NCI-H748 treated with DMSO at 0.1 percent for 48 hours (cell line): ENCODE measurements at regions not wholly inside any gene's neighbourhood (a gene's known extent, or its start where the extent isn't known, plus 50 kb on each side); places are given as distances from the start of the nearest gene placed in this dataset.

Source experiments
- DNase-seq: peaks from one replicate; lab custom pipeline; 2025; lab: John Stamatoyannopoulos, UW

DNA sequence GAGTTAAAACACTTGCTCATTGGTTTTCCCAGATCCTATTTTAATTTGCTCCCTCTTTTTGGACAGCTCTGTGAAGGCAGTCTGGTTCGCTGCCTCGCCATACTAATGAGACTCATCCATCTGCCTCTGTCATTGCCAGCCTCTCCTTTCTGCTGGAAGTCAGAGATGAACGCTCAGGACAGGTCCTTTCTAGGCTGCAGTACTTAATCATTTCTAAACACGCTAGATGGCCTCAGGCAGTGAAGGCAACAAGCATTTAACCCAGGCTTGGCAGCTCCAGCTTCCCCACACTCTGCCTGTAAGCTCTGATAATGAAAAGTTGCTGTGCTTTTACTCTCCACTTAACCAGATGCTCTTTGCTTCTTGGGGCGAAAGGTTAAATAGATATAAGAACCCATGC is 286.7 kb upstream of the POU3F2 start:
- DNase-seq: no peak

DNA sequence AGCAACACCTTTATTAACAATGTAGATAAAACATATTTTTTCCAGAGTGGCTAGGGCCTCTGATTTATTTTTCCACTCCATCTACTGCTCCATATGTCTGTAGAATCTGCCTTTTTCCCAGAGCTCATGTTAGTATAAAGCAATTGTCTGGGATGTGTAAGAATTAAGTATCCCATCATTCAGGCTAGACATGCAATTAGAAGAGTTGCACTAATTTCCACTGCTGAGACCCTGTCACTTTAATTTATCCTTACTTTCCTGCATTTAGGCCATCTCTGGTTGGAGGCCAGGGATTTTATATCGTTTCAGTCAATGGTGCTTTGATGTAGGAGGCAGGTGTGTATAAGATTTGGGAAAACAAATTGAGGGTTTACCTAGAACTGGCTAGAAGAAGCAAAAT is 286.1 kb upstream of the POU3F2 start:
- no peak for DNase-seq

DNA sequence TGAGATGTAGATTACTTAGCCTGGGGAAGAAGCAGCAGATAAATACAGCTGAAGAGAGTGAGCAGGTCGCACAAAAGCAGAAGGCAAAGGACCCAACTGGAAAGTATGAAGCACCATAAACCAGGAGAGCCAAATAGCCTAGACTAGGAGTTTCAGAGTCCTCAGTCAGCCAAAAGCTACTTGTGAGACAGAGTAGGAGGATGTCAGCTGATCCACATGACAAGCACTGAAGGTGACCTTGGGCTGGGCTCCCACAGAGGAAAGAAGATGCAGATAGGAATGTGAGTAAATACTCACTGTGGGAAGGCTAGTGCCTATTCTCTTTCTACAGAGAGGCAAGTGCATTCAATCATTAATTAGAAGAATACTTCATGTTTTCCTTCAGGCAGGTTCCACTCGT is 274.0 kb upstream of the POU3F2 start:
- no peak for DNase-seq

DNA sequence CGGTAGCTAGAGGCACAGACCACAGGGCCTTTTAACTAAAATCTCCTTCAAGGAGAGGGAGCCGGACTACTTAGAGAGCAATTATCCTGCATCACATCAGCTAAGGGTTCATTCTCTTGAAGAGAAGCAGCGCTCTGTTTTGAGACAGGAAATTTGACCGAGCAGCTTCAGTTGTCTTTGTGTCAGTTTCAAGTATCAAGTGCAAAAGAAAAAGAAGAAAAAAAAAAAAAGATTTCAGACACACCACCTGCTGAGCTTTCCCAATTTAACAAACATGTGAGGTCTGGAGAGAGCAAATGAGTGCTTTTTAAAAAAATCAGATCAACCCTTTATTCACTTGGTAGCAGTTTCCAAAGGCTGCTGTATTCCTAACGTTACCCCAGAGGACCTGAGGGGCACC is 273.5 kb upstream of the POU3F2 start:
- no peak for DNase-seq

DNA sequence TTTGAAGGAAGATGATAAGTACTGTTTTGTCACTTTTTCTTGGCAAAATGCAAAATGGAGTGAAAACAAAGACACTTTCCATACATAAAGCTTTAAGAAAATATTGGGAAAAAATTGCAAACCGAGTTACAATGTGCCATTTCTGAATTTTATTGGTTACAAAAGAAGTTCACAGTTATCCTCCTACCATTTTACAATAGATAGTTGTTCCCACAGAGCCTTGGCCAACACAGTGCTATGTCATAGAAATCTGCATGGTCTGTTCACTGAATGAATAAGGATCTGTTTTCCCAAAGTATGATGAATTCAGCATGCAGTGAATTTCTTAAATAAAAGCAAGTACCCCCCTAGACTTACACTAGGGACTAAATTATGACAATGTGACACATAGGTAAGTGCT is 268.2 kb upstream of the POU3F2 start:
- DNase-seq: no peak

DNA sequence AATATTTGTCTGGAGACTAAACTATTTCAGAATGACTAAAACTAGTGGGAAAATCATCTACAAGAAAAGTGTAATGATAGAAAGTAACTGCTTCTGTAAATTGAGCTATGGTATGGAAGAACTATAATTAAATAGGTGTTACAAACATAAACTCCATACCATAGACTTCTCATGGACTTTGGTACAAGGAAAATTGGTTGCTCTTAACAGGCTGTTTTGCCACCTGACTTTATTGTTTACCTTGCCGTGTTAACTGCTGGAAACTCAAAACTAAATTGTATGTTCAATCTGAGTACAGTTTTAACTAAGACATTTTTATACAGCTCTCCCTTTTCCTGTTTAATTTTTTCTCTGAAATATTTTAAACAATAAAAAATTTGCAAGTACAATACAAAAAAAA is 261.8 kb upstream of the POU3F2 start:
- no peak for DNase-seq

DNA sequence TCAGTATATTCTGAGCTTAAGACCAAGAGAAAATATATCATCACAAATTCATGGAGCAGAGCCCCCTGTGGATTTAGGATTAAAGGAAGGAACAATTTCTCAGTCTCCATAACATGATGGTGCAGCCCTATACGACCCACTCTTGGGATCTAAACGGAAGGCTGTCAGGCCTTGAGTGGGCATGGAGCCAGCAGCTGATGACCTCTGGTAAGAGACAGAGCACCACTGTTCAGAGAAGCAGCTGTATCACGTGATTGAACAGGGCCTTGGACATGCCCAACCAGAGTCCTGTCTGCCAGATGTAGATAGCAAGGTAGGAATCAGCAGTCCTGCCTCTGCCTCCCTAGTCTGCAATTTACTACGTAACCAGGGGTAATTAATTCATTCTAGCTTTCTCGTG is 259.4 kb upstream of the POU3F2 start:
- no peak for DNase-seq

DNA sequence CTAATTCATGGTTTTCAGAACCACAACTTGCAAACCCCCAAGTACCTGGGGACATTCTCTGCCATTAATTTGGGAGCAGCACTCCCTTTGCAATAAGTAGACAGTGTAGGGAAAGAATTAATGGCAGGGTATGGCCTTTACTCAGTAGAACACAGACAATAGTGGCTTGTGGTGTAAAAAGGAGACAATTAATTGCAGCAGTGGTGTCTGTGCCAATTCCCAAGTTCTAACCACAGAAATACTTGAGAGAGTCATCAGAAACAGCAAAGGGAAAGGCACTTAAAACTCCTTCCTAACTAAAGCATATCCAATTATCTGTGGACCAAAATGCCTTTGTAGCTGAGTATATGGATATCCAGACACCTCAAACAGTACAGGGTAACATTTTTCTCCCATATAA is 257.6 kb upstream of the POU3F2 start:
- DNase-seq: no peak

DNA sequence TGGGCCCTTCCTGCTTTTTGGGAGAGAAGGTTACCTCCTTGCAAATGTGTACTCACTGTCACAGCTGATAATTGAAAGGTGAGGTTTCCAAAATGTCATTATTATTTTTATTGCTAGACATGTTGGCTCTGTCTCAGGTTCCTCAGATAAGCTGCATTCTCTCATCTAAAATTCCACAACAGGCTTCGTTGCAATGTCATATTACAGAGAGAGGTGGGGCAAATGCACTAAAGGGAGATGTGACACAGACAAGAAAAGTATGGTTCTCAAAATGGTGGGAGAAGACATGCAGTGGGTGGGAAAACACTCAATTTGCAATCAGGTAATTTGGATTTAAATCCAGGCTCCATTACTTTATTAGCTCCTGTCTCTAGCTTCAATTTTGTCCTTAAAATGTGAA is 256.4 kb upstream of the POU3F2 start:
- no peak for DNase-seq

DNA sequence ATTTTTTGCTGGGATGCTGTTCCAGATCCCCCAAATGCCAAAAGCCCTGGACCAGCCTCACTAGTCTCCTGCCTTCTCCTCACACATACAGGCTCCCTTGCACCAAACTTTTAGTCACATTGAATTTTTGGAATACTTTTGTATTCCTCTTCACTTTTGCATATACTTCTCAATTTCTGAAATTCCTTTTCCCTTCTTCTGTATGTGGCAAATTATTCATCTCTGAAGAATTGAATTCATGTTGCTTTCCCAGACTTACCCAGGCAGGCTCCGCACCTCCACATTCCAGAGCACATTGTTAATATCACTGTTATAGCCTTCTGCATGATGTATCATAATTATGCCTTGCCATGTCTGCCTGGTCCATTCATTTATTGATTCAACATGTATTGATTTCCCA is 255.3 kb upstream of the POU3F2 start:
- DNase-seq: no peak

DNA sequence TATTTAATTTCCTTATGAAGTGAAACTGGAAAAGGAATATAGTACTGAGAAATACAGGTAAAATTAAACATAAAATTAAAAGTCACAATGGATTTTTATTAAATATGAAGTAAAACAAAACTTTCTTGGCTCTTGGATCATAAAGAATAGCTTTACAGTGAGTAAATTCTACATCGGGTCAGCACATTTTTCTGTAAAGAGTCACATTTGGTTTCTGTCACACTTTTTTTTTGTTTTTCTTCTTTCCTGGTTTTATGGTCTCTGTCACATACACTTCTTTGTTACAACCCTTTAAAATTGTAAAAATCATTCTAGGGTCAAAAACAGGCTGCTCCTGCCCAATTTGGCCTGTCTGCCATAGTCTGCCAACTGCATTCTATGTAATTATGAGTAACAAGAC is 254.4 kb upstream of the POU3F2 start:
- no peak for DNase-seq

DNA sequence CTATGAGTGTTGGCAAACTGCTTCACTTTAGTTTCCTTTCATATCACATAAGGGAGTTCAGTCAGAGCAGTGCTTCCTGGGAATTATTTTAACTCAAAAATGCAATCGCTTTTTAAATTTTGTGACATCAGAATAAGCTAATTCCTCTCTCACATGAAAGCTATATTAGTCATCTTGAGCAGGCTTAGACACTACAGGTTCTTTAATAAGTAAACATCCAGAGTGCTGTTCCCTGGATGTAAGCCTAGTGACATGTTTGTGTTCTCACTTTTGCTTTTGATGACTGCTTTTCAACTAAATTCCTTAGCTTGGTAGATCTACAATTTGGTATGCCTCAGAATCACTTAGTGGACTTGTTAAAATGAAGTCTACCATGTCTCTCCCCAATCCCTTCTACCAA is 252.7 kb upstream of the POU3F2 start:
- DNase-seq: no peak

DNA sequence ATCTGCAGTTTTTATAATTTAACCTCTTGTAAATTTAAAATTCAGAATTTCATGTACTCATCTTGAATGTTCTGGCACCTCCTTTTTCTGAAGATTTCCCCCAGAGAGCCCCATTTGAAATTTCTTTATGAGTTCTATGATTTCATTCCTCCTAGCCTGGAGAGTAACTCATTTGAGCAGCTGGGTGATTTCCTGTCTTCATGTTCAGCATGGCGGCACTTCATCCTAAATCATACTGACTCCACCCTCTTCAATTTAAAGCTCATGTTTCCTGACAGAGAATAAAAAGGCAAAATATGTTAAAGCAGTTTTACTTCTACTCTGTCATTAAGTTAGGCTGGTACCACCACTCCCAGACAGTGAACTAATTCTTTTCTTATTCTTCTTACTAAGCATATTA is 250.9 kb upstream of the POU3F2 start:
- no peak for DNase-seq

DNA sequence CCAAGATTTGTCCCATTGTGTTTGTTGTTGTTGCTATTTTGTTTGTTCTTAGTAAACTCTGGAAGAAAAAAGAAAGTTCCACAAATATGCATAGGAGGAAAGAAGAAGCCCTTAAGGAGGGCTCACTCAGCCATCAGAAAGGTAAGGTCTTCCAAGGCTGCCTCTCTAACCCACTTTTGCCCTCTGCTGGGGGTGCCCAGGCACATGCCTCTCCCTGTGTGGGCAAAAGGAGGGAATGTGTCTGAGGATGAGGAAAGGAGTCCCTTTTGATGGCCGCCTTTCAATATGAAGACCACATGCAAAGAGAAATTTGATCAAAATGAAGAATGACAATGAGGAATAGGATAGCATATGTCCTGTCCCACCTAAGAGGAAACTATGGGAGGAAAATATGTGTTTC is 248.2 kb upstream of the POU3F2 start:
- DNase-seq: no peak

DNA sequence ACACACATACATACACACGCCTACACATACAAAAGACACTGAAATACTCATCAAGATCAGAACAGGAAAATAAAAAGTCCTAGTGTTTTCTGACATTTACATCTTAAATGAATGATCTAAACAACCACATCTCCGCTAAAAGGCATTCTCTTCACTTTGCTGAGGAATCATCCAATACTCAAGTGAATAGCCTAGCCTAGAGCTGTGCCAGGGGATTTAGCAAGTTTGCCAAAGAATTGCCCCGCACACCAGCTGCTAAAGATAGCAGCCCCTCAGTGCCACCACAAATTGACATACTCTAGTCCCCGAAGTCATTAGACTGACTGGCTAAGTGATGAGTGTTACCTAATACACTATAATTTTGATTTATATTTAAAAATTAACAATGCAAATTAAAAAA is 246.8 kb upstream of the POU3F2 start:
- DNase-seq: no peak

DNA sequence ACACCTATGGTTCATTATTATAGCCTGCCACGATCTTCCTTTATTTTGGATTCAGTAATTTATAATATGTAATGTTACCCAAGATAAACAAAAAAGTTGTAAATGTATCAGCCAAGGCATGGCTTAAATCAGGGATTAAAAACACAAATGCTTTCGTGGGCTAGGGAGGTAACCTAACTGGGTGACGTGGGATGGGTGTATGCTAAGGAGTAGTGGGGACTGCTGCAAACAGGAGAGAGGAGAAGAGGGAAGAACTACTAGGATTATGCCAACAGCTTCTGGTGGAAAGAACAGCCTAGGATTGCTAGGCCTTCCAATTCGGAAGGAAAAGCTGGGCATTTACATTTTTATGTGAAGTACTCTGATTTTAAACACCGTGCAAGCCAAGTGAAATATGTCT is 244.8 kb upstream of the POU3F2 start:
- DNase-seq: no peak

DNA sequence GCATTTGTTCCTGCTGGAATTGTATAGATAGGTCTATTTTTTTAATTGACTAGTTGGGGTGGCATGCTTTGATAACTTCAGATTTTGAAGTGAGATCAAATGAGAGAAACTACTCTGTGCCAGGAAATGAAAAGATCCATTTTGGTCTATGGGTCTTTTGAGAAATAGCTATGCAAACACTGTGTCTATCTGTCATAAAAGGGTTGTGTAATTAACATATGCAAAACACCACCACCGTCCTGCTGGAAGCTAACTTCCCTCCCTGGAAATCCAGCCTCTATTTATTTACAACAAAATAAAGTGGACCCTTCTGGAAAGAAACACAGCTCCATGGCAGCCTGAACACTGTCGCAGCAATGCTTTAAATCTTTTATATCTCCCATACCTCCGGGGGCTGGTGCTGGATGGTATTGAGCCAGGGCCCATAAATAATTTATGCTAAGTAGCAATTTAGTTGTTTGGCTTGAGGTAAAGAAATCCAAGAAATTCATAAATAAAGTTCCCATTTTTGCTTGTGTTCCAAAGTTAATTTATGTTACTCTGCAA is 244.2 kb upstream of the POU3F2 start:
- no peak for DNase-seq

DNA sequence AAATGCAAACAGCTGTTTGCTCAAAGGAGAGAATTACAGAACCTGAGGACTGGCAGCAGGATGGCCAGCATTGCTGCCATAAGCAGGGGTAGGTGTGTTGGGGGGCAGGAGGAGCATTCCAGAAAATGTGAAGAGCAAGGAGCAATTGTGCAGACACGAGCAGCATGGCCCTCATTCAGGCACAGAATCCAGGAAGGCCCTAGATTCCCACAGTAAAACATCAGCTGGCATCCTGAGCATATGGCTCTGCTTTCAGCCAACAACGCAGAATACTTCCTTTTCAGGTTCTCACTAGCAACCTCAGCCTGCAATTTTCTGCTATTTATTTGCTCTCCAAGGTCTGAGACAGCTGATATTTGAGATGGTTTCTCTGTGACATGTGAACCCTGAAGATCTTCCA is 243.4 kb upstream of the POU3F2 start:
- no peak for DNase-seq

DNA sequence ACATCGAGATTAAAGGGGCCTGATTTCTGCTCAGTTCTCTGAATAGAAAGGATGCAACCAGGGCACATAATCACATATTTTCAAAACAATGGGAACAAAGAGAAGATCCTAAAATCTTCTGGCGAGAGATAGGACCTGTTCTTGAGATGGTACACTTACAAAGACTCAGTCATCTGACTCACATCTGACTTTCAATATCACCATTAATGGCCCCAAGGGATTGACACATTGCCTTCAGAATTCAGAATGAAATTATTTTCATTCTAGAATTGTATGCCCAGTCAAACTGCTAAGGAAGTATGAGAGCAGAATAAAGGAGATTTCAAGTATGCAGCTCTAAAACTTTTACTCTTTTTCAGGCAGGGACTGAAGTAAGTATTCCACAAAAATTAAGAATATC is 240.7 kb upstream of the POU3F2 start:
- DNase-seq: no peak

DNA sequence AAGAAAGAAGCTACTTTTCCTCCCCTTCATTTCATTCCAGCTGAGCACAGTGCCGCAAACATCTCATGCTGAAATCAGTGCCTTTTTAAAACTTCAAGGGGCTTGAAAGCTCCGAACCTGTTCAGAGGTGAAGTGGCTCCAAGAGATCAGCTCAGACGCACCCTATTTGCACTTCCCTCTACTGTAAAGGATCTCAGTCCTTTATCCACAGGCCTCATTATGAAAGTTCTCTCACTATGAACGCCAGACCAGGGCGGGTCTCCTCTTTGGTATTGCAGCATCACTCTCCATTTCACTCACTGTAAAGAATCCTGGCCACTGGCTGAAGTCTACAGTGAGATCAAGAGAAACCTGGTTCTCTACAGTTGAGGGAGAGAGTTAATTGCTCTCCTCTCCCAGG is 232.7 kb upstream of the POU3F2 start:
- no peak for DNase-seq

DNA sequence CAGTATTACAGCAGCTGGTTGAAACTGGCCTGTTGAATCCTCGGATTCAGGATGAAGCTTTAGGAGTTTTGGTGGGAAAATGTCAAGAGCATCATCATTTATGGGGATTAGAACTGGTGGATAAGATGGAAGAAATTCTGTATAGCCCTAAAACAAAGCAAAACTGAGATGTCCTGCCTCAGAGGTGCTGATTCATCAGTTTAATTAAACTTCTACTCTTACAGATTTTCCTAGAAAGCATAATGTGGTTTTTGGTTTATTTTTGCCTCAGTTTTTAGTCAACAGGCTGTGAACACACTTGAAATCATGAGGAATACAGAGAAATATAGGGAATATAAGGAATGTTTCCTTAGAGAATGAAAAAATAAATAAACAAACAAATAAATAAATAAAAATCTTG is 228.7 kb upstream of the POU3F2 start:
- DNase-seq: no peak

DNA sequence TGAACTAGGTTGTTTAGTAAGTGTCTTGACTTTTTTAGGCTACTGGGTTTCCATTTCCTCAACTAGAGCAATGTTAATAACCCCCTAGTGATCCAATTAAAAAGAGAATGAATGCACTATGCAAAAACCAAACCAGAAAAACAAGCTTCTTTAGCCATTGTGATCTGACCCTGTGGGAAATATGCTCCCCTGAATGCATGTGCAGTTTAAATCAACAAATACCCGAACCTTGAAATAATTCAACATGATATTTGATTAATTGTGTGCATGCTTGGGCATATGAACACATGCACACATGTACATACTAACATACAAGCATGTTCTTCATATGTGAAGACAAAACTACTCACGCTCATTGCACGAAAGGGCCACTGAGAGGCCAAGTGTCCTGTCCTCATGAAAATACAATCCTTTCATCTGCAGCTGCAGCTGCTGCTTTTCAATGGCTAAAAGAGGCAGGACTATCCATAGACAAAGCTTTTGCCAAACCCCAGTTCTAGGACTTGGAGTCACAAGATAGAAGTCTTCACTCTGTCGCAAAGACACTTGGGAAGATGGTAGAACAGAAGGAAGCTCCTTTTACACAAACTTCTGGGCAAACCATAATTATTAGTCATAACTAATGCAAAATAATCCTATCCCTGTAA is 207.1 kb upstream of the POU3F2 start:
- no peak for DNase-seq

DNA sequence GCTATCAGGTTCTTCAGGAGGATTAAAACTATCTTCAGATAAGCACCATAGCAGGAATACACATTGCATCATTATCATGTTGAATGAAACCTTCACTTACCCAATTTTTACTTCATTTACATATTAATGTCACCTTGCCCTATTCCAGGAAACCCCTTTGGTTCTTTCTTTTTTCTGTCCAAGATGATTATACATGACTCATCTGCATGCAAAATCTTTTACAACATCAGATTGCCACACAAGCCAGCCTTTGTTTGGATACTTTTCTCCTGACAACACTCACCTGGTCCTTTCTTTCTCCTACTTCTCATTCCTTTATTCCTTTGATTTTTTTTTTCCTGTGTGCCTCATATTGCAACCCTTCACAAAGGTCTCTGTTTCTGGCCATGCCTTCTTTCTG is 200.5 kb upstream of the POU3F2 start:
- no peak for DNase-seq

DNA sequence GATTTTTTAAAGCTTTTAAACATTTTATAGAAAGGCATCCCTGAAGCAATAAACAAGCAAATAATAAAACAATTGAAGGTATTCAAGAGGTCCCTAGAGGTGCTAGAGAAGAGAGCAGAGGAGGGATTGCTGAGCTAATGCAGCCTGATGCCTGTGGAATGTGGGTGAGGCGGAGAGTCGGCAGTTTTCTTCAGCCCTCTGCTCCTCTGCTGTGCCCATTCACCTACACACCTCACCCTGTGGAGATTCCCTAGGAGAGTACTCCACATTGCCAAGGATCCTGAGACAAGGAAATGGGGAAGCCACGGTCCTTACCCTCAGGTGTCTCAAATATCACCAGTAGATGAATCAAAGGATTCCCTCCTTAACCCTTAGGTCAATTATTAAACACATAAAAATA is 199.8 kb upstream of the POU3F2 start:
- DNase-seq: no peak

DNA sequence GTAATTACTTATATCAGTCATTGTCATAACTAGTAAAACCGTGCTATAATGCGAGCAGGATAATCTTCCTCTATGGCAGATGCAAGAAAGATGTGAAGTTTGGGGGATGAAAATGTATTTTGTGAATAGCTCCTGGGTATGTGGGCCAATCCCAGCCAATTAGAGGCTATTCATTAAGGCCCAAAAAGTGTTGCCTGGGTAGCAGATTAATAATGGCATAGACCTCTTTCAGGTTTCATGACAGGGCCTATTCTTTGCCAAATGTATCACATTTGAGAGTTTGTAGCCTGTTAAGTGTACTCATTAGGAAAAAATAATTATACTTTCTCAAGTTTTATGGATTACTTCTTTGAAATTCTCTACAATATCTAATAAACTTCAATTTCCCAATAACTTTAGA is 199.2 kb upstream of the POU3F2 start:
- no peak for DNase-seq
